Vagina (tissue), 2 donors: ENCODE measurements at regions not wholly inside any gene's neighbourhood (a gene's known extent, or its start where the extent isn't known, plus 50 kb on each side); places are given as distances from the start of the nearest gene placed in this dataset.

Experiments used
- DNase-seq, 2 donors: peaks; one replicate each; pipeline ENCODE4 v3.0.0-alpha.2; 2017; ENCODE audit errors: extremely low spot score in 2 of 2
- H3K27ac ChIP-seq: fragments of 200-600 bp; sonication (generic); one replicate; pipeline ENCODE4 v1.5.1; 2019
- H3K27me3 ChIP-seq: fragments of 200-600 bp; sonication (generic); one replicate; pipeline ENCODE4 v1.5.1; 2019
- H3K36me3 ChIP-seq, 2 donors: fragments of 200-600 bp; sonication (generic); one replicate each; pipeline ENCODE4 v1.5.1; 2017 to 2019
- H3K4me1 ChIP-seq: fragments of 200-600 bp; sonication (generic); one replicate; pipeline ENCODE4 v1.5.1; 2019
- H3K4me3 ChIP-seq, 2 donors: fragments of 200-600 bp; sonication (generic); 1 replicate in 1 of 2; 2 replicates in 1 of 2; pipeline ENCODE4 v1.5.1; 2016 to 2019
- H3K9me3 ChIP-seq: fragments of 200-600 bp; sonication (generic); one replicate; pipeline ENCODE4 v1.5.1; 2019
- POLR2A ChIP-seq, 2 donors: fragments of 450-650 bp; IDR thresholded peaks; one replicate each; pipeline ENCODE4 v1.6.1; 2017; ENCODE audit warnings: antibody characterized with exemption in 2 of 2, mild to moderate bottlenecking in 2 of 2, moderate library complexity in 2 of 2
- POLR2AphosphoS5 ChIP-seq, 2 donors: sonication (generic); formaldehyde crosslinking; IDR thresholded peaks; one replicate each; pipeline ENCODE4 v1.9.0; 2017; ENCODE audit warnings: antibody characterized with exemption in 2 of 2, mild to moderate bottlenecking in 2 of 2, low read depth in 1 of 2; ENCODE audit not compliant: insufficient read depth in 1 of 2
- intact Hi-C: fragments of 100-400 bp; cut with DNase I; formaldehyde crosslinking; loops from one replicate; pipeline ENCODE4 v1.15.1; 2023
- TF ChIP-seq, protein P1 (sequence below), 3 experiments: fragments of 450-650 bp in 2 of 3; fragments of 200-600 bp in 1 of 3; sonication (generic) in 1 of 3; IDR thresholded peaks; one replicate each; pipeline ENCODE4 v1.5.1; 2017 to 2019; ENCODE audit warnings: antibody characterized with exemption in 3 of 3, mild to moderate bottlenecking in 2 of 3, moderate library complexity in 2 of 3

GRCh38 chr13:78228940-78229339, 310.3 kb upstream of the EDNRB start:
- Histone ChIP-seq H3K36me3 (no peaks in the 10 kb centered on the region), H3K9me3 (no peaks in the 10 kb centered on the region), H3K27me3 (no peaks in the 10 kb centered on the region), H3K4me1 (no peaks in the 10 kb centered on the region), H3K4me3 (no peak overlapping the region), H3K27ac (no peak overlapping the region)
- DNase-seq: no peak
- intact Hi-C loops: no loop called here
- TF ChIP-seq POLR2A (IDR thresholded peaks at IDR 0.05) (no peak), POLR2AphosphoS5 (IDR thresholded peaks at IDR 0.05; ENCODE audit: insufficient read depth in 1 of 2, low read depth in 1 of 2) (no peak)
- TF ChIP-seq, protein P1, sequence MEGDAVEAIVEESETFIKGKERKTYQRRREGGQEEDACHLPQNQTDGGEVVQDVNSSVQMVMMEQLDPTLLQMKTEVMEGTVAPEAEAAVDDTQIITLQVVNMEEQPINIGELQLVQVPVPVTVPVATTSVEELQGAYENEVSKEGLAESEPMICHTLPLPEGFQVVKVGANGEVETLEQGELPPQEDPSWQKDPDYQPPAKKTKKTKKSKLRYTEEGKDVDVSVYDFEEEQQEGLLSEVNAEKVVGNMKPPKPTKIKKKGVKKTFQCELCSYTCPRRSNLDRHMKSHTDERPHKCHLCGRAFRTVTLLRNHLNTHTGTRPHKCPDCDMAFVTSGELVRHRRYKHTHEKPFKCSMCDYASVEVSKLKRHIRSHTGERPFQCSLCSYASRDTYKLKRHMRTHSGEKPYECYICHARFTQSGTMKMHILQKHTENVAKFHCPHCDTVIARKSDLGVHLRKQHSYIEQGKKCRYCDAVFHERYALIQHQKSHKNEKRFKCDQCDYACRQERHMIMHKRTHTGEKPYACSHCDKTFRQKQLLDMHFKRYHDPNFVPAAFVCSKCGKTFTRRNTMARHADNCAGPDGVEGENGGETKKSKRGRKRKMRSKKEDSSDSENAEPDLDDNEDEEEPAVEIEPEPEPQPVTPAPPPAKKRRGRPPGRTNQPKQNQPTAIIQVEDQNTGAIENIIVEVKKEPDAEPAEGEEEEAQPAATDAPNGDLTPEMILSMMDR (IDR thresholded peaks at IDR 0.05): no peak

- TF ChIP-seq POLR2A (IDR thresholded peaks at IDR 0.05): no peak
- no peak for TF ChIP-seq POLR2AphosphoS5 (IDR thresholded peaks at IDR 0.05; ENCODE audit: insufficient read depth in 1 of 2, low read depth in 1 of 2)
- TF ChIP-seq, protein P1 (IDR thresholded peaks at IDR 0.05): no peak
- Histone ChIP-seq H3K36me3 (no peaks in the 10 kb centered on the region), H3K4me3 (no peak overlapping the region), H3K4me1 (no peaks in the 10 kb centered on the region), H3K27me3 (no peaks in the 10 kb centered on the region), H3K27ac (no peak overlapping the region), H3K9me3 (no peaks in the 10 kb centered on the region)
- intact Hi-C loops: no loop called here
- no peak for DNase-seq
Observed at GRCh38 chr13:78228211-78228610, 309.6 kb upstream of the EDNRB start.

- H3K36me3 ChIP-seq: no peaks in the 10 kb centered on the region
- intact Hi-C loops: no loop called here
- H3K9me3 ChIP-seq: no peaks in the 10 kb centered on the region
- no peak for TF ChIP-seq POLR2AphosphoS5 (IDR thresholded peaks at IDR 0.05; ENCODE audit: insufficient read depth in 1 of 2, low read depth in 1 of 2)
- H3K27me3 ChIP-seq: no peaks in the 10 kb centered on the region
- no peak overlapping the region for H3K4me3 ChIP-seq
- DNase-seq: no peak
- H3K27ac ChIP-seq: no peak overlapping the region
- H3K4me1 ChIP-seq: no peaks in the 10 kb centered on the region
Observed at GRCh38 chr13:78227709-78228108, 309.1 kb upstream of the EDNRB start.

- no peak overlapping the region for H3K27ac ChIP-seq
- no peaks in the 10 kb centered on the region for H3K9me3 ChIP-seq
- no peaks in the 10 kb centered on the region for H3K27me3 ChIP-seq
- intact Hi-C loops: no loop called here
- no peak overlapping the region for H3K4me3 ChIP-seq
- no peaks in the 10 kb centered on the region for H3K36me3 ChIP-seq
- no peak for DNase-seq
- TF ChIP-seq, protein P1 (IDR thresholded peaks at IDR 0.05): no peak
- TF ChIP-seq POLR2AphosphoS5 (IDR thresholded peaks at IDR 0.05; ENCODE audit: insufficient read depth in 1 of 2, low read depth in 1 of 2) (no peak), POLR2A (IDR thresholded peaks at IDR 0.05) (no peak)
- H3K4me1 ChIP-seq: no peaks in the 10 kb centered on the region
Observed at GRCh38 chr13:78215458-78216108, 297.0 kb upstream of the EDNRB start.

DNA sequence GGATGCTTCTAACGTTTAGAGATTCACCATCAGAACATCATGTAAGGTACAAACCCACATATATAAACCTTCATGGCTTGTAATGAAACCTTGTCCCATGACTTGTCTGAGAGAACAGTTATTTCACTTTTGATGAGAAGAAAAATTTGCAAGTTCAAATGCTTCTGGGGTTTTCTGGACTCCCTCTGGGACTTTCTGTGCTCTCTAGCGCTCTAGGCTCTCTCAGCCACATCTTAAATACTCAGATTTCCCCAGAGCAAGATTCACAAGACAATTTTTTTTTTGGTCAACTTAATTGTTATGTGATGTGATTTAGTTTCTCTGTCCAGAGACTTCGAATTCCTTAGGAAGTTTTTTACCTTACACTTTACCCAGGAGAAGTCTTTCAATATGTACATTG, 282.8 kb upstream of the EDNRB start:
- intact Hi-C loops: no loop called here
- Histone ChIP-seq H3K4me1 (no peaks in the 10 kb centered on the region), H3K27ac (no peak overlapping the region), H3K36me3 (no peaks in the 10 kb centered on the region), H3K4me3 (no peak overlapping the region), H3K27me3 (no peaks in the 10 kb centered on the region), H3K9me3 (no peaks in the 10 kb centered on the region)
- DNase-seq: no peak
- TF ChIP-seq POLR2AphosphoS5 (IDR thresholded peaks at IDR 0.05; ENCODE audit: insufficient read depth in 1 of 2, low read depth in 1 of 2) (no peak), POLR2A (IDR thresholded peaks at IDR 0.05) (no peak)
- TF ChIP-seq, protein P1 (IDR thresholded peaks at IDR 0.05): no peak
